ENCODE measurements at regions not wholly inside any gene's neighbourhood (a gene's known extent, or its start where the extent isn't known, plus 50 kb on each side); places are given as distances from the start of the nearest gene placed in this dataset.

- TF ChIP-seq CTCF (IDR thresholded peaks at IDR 0.05; ENCODE audit: poor library complexity) (no peak), EZH2 (IDR thresholded peaks at IDR 0.05; ENCODE audit: borderline replicate concordance) (no peak)
These were observed 191.7 kb upstream of the TPM1 start for GRCh38 chr15:62850791-62851291.
